ENCODE measurements at regions not wholly inside any gene's neighbourhood (a gene's known extent, or its start where the extent isn't known, plus 50 kb on each side); places are given as distances from the start of the nearest gene placed in this dataset. TPM values are rescaled to one million over a fixed set of nuclear protein-coding genes. Genes with fewer than 3 reads are reported as not detected.

DNA sequence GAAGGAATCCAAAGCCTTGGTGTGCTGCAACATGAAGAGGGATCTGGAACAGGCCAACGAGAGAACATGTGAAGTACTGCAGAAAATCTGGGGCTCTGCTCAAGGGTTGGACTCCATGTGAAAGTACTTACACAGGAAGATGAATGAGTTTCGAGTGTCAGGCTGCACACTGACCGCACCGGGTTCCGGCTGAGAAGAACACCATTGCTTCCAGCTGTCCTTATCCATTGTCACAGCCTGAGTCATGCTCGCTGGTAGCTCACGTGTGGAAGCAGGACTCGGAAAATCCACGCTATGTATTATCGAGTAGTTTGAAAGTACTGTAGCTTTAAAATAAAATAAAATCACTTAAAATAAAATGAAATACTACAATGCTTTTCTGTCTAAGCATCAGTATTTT, 50.4 kb upstream of the TBL1X start:
- WGBS, 2 donors = 93% methylated on average over 10 of the region's 10 CpGs
- Histone ChIP-seq H3K9me3 (no peaks in the 10 kb centered on the region), H3K27ac (no peak overlapping the region), H3K27me3 (no peaks in the 10 kb centered on the region), H3K4me3 (no peak overlapping the region), H3K4me1 (peaks cover 0 to 6% (median 0%) of the 10 kb centered on the region in 4 donors), H3K36me3 (no peaks in the 10 kb centered on the region)
- no peak for DNase-seq (ENCODE audit: low spot score in 2 of 2)
- TF ChIP-seq EP300 (IDR thresholded peaks at IDR 0.05) (no peak), POLR2A (IDR thresholded peaks at IDR 0.05) (no peak)
- TF ChIP-seq, protein P1, sequence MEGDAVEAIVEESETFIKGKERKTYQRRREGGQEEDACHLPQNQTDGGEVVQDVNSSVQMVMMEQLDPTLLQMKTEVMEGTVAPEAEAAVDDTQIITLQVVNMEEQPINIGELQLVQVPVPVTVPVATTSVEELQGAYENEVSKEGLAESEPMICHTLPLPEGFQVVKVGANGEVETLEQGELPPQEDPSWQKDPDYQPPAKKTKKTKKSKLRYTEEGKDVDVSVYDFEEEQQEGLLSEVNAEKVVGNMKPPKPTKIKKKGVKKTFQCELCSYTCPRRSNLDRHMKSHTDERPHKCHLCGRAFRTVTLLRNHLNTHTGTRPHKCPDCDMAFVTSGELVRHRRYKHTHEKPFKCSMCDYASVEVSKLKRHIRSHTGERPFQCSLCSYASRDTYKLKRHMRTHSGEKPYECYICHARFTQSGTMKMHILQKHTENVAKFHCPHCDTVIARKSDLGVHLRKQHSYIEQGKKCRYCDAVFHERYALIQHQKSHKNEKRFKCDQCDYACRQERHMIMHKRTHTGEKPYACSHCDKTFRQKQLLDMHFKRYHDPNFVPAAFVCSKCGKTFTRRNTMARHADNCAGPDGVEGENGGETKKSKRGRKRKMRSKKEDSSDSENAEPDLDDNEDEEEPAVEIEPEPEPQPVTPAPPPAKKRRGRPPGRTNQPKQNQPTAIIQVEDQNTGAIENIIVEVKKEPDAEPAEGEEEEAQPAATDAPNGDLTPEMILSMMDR (IDR thresholded peaks at IDR 0.05) = no peak

Small RNAs in the stretch of these regions (small RNA-seq; reads per million reads assigned to genes)
- gene AC119618.1 (not detected), gene RNA5SP499 (not detected)
